Stimulated activated CD4-positive, alpha-beta T cell treated with anti-CD3 and anti-CD28 coated beads, Interleukin-15, amount 100 ng/mL, for 1 hour (primary cell): ENCODE measurements at regions not wholly inside any gene's neighbourhood (a gene's known extent, or its start where the extent isn't known, plus 50 kb on each side); places are given as distances from the start of the nearest gene placed in this dataset.
A peak's percentile ranks its signal among the peaks of the same experiment; 100 is the strongest.
"Not testable (repeated sequence)": the region's sequence is repeated elsewhere in the genome, so short reads cannot be mapped to it uniquely, and the experiment has no call there.

Source experiments
- DNase-seq, 2 donors: peaks; one replicate each; pipeline ENCODE4 v3.0.0-alpha.2; 2020; ENCODE audit warnings: low read depth in 1 of 2, low spot score in 1 of 2

DNA sequence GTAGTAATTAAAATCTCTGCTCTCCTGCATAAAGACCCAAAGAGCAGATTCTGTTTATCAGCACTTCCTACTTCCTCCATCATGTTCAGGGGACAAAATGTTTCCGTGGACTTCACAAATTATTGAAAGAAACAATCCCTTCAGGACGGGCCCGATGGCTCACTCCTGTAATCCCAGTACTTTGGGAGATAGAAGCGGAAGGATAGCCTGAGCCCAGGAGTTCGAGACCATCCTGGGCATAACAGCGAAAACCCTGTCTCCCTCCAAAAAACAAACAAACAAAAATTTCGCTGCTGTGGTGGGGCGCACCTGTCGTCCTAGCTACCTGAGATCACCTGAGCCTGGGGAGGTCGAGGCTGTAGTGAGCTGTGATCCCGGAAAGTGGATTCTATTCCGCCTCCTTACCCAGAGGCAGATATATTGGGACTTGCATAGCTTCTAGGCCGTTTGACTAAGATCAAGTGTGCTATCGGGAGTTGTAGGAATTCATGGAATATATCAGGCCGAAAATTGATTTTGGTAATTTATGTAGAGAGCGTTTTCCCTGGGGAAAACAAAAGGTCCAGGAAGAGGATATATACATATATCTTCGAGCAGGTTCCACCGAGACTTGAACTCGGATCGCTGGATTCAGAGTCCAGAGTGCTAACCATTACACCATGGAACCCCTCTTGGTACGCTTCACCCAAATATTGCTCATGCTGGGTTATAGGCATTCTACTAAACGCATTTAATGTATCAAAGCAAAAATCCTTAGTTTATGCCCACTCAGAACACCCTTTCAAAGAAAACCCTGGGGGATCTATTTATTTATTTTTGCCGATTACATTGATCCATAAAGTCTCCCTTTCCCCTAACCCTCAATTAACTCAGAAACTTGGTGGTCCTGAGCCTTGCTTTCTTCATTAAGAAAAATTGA, 74.5 kb upstream of the ZNF184 start:
- no peak for DNase-seq

DNA sequence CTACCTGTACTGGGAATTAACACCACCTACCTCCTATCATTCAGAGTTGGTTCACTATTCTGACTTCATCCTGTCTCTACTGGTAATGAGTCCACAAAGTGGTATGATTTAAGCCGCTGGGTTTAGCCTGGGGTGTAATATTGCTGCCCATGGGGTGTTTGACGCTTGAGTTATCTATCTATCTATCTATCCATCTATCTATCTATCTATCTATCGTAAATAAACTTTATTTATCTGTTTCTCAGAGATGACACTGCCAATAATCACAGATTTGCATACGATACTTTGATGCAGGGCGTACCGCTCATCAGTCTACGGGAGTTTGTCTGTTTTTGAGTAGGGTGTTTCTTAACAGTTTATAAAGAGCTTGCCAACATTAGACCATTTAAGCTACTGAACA, 73.6 kb upstream of the ZNF184 start:
- no peak for DNase-seq

DNA sequence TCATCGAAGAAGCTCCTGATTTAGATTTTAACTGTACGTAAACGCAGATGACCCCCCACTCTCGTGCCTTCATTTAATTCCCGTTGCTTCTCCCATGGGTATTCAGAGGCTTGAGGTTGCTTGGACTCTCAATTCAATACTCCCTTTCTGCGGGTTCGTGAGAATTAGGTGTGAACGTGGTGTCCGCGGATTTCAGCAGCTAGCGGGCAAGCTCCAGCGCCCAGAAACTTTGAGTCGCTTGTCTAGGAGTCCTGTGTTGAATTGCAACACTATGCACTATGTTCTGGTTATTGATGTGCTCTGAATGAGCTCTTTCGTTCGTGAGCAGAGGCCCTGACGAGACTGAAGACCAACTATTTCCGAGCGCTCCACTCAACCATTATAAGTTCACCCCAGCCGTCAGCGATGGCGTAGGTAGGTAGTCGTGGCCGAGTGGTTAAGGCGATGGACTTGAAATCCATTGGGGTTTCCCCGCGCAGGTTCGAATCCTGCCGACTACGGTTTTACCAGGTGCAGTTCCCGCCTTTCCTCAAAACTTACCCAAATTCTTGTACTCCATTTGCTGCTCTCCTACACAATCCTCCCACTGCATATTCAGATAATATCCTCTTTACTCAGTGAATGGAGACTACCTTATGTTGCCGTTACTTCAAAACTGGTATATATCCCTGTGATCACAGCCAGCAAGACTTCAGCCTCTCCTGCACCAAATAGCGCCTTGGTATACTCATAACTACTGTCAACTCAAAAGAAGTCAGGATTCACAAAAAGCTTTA, 72.6 kb upstream of the ZNF184 start:
- peak in 1 of 2 donors; percentile 6 for DNase-seq

DNA sequence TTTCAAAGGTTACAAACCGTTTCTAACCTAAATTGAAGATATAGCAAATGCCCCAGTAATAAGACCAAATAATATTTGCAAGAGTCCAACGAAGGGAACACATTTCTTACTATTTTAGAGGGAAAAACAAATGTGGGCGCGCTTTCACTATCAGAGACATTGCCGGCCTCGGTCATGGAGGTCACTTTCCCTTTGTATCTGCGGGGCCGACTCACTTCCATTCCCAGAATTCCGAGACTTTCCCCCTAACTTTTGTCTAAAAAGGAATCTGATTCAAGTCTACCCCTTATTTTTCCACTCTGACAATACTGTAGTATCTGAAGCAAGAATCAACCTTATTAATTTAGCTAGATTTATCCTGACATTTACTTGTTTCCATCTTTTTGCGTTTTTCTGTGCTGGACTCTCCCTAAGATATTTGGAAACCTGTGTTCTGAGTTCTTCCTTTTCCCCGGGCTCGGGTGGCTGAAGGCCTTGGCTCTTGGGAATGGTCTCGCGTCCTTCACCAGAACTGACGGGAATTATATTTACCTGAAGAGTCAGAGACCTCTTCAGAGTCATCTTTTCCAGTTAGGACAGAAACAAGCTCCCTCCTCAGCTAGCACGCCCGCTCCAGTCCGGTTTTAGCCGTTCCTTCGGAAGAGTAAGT, 71.8 kb upstream of the ZNF184 start:
- no peak for DNase-seq

- not testable (repeated sequence) for DNase-seq
These were observed 71.2 kb upstream of the ZNF184 start for GRCh38 chr6:27544135-27544534.

DNA sequence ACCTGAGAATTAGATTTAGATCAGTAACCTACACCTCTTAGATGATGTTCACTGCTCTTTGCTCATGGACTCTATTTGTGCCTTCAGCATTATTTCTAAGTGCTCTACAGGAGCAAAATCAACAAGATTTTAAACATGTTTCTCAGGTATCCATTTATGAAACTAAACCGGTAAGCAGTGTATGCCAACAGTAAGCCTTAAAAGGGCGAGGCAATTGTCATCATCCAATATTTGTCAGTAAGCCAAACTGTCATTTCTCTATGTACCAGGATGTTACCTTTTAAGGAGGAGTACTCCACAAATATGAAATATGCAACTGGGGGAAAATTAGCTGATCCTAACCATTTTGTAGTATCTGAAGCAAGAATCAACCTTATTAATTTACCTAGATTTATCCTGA, 69.6 kb upstream of the ZNF184 start:
- DNase-seq, result no peak

DNA sequence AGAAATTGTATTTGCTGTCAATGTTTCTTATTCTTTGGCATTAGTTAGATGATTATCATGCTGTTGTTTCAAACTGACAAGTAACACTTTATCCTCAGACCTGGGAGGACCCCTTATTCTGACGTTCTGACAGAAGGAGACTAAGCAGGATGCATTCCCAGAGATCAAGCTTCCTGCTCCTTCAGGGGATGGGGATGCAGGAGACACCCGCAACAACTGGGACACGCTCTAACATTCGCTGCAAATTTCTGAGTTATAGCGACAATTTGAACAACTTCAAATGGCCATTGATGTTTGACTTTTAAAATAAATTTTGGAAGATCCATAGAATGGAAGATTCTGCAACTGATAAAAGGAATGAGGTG, 69.0 kb upstream of the ZNF184 start:
- DNase-seq, result no peak

DNA sequence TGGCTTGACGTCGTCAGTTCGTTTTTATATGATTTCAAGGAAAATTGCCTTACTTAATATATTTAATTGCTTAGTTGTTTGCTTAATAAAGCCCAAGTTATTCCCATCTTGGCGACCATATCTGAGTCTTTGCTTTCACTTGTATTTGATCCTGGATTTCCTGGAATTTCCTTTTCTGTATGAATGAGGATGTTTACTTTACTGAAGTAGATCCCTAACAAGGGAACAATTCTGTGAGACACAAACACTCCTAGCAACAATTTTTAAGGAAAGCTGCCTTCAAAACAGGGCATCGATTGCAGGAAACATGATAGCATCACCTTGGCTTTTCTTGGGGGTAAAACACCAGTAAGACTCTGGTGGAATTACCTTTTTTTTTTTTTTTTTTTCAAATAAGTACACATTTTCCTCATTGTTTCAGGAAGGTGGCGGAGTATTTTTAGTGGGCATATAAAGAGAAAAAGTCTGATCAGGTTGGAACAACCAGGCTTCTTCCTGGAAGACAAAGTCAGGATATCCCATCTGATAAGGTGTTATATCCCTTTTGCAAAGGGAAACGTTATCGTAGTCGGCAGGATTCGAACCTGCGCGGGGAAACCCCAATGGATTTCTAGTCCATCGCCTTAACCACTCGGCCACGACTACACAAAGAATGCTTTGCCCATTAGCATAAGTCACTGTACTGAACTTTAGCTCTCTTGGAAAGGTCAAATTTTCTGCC, 68.5 kb upstream of the ZNF184 start:
- DNase-seq, result no peak

DNA sequence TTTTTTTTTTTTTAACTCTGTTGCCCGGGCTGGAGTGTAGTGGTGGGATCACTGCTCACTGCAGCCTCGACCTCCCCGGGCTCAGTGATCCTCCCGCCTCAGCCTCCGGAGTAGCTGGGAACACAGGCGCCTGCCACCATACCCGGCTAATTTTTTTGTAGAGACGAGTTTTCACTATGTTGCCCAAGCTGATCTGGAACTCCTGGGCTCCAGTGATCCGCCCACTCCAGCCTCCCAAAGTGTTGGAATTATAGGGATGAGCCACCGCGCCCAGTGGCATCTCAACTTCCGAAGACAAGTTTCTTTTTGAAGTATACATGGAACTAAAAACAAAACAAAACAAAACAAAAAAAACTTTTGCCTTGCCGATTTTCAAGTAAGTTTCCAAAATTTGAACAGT, 66.6 kb upstream of the ZNF184 start:
- no peak for DNase-seq

DNA sequence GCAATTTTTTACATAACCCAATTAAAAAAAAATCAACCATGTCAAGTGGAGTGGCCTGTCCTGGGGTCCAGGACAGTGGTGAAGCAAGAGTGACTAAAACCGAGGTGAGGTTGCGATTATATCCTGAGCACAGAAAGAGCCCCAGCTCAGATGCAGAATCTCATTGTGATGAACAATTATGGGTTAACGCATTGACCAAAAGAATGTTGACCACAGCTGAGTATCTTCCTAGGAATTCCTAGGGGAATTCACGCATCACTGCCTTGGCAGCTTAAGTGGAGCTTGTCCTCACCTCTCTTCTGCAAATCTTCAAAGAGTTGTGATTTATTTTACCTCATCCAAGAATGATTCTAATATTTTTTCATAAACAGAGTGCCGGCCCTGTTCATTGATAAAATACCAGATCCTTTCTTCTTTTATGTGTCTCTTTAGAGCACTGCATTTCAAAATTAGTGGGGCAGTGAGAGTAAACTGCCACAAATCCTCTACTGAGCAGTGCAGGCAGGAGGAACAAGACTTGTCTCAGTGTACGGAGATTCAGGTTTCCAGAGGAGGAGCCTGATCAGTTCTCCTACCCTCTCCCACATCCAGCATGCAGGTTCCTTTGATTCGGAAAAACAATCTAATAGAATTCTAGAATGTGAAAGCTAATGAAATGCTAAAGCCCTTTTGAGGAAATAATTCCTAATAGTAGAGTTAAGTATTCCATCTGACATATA, 60.1 kb upstream of the ZNF184 start:
- DNase-seq, result no peak

GRCh38 chr6:27531772-27532459, 59.0 kb upstream of the ZNF184 start:
- no peak for DNase-seq

GRCh38 chr6:27529796-27530195, 56.9 kb upstream of the ZNF184 start:
- not testable (repeated sequence) for DNase-seq

- DNase-seq, result no peak
These were observed 55.8 kb upstream of the ZNF184 start for GRCh38 chr6:27528714-27529113.
